IMR-90 (cell line): ENCODE measurements at regions not wholly inside any gene's neighbourhood (a gene's known extent, or its start where the extent isn't known, plus 50 kb on each side); places are given as distances from the start of the nearest gene placed in this dataset.

Experiments
- CEBPB ChIP-seq: IDR thresholded peaks from 2 replicates; pipeline ENCODE4 v1.6.1; 2012; ENCODE audit warnings: low read depth, low read length, improper control_type of control experiment
- CHD1 ChIP-seq: IDR thresholded peaks from 2 replicates; pipeline ENCODE4 v1.6.1; 2012; ENCODE audit warnings: low read depth, low read length, improper control_type of control experiment
- POLR2A ChIP-seq: IDR thresholded peaks from 2 replicates; pipeline ENCODE4 v1.6.1; 2012; ENCODE audit warnings: mild to moderate bottlenecking, low read depth, low read length
- RAD21 ChIP-seq: IDR thresholded peaks from 2 replicates; pipeline ENCODE4 v1.6.1; 2012; ENCODE audit warnings: low read length, improper control_type of control experiment
- TF ChIP-seq, protein P1 (sequence below): conservative IDR thresholded peaks from 2 replicates; pipeline ENCODE4 v1.5.1; 2012; ENCODE audit warnings: mild to moderate bottlenecking, low read depth, low read length, improper control_type of control experiment

DNA sequence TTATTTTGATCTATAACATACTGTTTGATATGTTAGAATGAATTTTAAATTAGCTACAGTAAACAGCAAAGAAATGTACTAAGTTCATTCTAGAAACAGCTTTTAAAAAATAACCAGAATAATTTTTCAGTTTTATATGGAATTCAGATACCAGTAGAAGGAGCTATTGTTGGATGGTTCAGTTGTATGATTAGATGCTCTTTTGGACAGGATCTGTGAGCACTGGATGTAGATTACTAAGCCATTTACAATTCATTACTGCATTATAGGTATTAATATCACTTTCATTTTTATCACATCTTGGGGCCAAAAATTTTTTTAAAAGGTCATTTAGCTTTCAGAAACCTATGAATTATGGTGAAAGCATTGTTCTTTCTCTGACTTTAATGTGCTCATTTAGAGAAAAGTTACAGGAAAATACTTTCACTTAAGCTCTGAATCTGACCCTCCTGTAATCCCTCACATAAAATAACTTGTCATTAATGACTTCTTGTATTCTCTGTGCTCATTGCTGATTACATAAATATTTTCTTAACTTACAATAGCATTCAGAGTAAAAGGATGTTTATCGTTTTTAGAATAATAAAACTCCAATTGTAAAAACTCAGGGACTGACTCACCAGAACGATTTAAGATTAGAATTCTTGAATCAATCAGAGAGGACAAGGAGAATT is 750.2 kb downstream of the SLC4A3 start:
- TF ChIP-seq POLR2A (no peak), RAD21 (no peak), CEBPB (no peak), CHD1 (no peak)
- TF ChIP-seq, protein P1, sequence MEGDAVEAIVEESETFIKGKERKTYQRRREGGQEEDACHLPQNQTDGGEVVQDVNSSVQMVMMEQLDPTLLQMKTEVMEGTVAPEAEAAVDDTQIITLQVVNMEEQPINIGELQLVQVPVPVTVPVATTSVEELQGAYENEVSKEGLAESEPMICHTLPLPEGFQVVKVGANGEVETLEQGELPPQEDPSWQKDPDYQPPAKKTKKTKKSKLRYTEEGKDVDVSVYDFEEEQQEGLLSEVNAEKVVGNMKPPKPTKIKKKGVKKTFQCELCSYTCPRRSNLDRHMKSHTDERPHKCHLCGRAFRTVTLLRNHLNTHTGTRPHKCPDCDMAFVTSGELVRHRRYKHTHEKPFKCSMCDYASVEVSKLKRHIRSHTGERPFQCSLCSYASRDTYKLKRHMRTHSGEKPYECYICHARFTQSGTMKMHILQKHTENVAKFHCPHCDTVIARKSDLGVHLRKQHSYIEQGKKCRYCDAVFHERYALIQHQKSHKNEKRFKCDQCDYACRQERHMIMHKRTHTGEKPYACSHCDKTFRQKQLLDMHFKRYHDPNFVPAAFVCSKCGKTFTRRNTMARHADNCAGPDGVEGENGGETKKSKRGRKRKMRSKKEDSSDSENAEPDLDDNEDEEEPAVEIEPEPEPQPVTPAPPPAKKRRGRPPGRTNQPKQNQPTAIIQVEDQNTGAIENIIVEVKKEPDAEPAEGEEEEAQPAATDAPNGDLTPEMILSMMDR = no peak
